Effector CD8-positive, alpha-beta T cell (primary cell): ENCODE measurements at regions not wholly inside any gene's neighbourhood (a gene's known extent, or its start where the extent isn't known, plus 50 kb on each side); places are given as distances from the start of the nearest gene placed in this dataset.

Source experiments
- DNase-seq: peaks from one replicate; lab custom pipeline; 2025; lab: John Stamatoyannopoulos, UW

GRCh38 chr6:113406048-113406695 lies 451.0 kb upstream of the MARCKS start:
- no peak for DNase-seq

- no peak for DNase-seq
Measured at GRCh38 chr6:113411011-113411410, 446.1 kb upstream of the MARCKS start.

- no peak for DNase-seq
Measured at GRCh38 chr6:113412589-113413357, 444.4 kb upstream of the MARCKS start.

GRCh38 chr6:113414511-113414910 lies 442.6 kb upstream of the MARCKS start:
- DNase-seq: no peak

- no peak for DNase-seq
Measured at GRCh38 chr6:113416170-113416569, 441.0 kb upstream of the MARCKS start.

GRCh38 chr6:113420290-113420689 lies 436.9 kb upstream of the MARCKS start:
- DNase-seq: no peak

- DNase-seq: no peak
Measured at GRCh38 chr6:113421997-113422396, 435.1 kb upstream of the MARCKS start.

GRCh38 chr6:113423956-113424355 lies 433.2 kb upstream of the MARCKS start:
- no peak for DNase-seq

GRCh38 chr6:113425977-113426660 lies 431.0 kb upstream of the MARCKS start:
- no peak for DNase-seq

- no peak for DNase-seq
Measured at GRCh38 chr6:113427617-113428016, 429.5 kb upstream of the MARCKS start.

- no peak for DNase-seq
Measured at GRCh38 chr6:113428702-113429101, 428.4 kb upstream of the MARCKS start.

- no peak for DNase-seq
Measured at GRCh38 chr6:113432521-113433334, 424.4 kb upstream of the MARCKS start.

GRCh38 chr6:113433335-113433991 lies 423.7 kb upstream of the MARCKS start:
- DNase-seq: no peak

- DNase-seq: no peak
Measured at GRCh38 chr6:113434641-113435040, 422.5 kb upstream of the MARCKS start.

- DNase-seq: no peak
Measured at GRCh38 chr6:113437566-113437965, 419.6 kb upstream of the MARCKS start.

GRCh38 chr6:113439866-113440265 lies 417.3 kb upstream of the MARCKS start:
- no peak for DNase-seq

GRCh38 chr6:113442040-113442439 lies 415.1 kb upstream of the MARCKS start:
- no peak for DNase-seq

- no peak for DNase-seq
Measured at GRCh38 chr6:113445201-113445600, 411.9 kb upstream of the MARCKS start.

- no peak for DNase-seq
Measured at GRCh38 chr6:113447088-113447831, 409.9 kb upstream of the MARCKS start.

- DNase-seq: no peak
Measured at GRCh38 chr6:113449051-113449450, 408.1 kb upstream of the MARCKS start.

GRCh38 chr6:113450061-113450465 lies 407.1 kb upstream of the MARCKS start:
- no peak for DNase-seq
